ENCODE measurements at regions not wholly inside any gene's neighbourhood (a gene's known extent, or its start where the extent isn't known, plus 50 kb on each side); places are given as distances from the start of the nearest gene placed in this dataset.
"Not testable (repeated sequence)": the region's sequence is repeated elsewhere in the genome, so short reads cannot be mapped to it uniquely, and the experiment has no call there.

DNA sequence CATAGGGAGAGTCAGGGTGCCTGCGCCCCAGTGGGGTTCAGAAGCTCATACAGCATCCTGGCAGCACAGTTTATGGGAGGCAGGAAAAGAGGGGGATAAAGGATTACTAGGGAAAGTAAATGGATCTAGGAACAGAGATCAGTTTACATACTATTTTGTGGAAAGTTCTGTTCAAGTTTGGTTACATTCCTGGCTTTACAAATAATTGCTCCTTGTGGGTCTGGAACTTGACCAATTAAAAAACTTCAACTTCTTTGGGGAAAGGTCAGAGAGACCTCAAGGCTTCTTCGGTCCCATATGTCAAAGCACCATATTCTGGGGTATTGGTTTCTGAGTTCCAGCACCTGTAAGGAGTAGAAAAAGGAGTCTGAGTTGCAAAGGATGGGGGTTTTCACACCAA, 64.1 kb downstream of the ZDHHC19 start:
- no peak for ATAC-seq

DNA sequence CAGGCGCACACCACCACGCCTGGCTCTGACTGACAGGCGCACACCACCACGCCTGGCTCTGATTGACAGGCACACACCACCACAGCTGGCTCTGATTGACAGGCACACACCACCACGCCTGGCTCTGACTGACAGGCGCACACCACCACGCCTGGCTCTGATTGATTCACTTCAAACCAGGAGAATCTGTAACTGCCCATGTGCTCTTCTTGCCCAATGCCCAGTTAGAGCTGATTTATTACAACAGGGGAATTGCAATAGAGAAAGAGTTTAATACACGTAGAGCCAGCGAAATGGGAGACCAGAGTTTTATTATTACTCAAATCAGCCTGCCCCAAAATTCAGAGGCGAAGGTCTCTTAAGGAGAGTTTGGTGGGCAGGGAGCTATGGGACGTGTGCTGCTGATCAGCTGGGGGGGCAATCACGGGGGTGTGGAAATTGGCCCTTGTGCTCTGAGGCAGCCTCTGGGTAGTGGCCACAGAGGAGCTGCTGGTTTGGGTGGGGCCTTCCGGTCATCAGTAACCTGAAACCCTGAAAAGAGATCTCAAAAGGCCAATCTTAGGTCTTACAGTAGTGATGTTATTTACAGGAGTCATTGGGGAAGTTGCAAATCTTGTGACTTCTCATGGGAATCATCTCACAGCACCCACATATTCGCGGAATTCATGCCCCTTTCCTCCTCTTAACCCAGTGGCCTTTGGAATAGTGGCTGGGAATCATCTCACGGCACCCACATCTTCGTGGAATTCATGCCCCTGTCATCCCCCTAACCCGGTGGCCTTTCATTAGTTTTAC, 63.8 kb upstream of the TFRC start:
- ATAC-seq = no peak

DNA sequence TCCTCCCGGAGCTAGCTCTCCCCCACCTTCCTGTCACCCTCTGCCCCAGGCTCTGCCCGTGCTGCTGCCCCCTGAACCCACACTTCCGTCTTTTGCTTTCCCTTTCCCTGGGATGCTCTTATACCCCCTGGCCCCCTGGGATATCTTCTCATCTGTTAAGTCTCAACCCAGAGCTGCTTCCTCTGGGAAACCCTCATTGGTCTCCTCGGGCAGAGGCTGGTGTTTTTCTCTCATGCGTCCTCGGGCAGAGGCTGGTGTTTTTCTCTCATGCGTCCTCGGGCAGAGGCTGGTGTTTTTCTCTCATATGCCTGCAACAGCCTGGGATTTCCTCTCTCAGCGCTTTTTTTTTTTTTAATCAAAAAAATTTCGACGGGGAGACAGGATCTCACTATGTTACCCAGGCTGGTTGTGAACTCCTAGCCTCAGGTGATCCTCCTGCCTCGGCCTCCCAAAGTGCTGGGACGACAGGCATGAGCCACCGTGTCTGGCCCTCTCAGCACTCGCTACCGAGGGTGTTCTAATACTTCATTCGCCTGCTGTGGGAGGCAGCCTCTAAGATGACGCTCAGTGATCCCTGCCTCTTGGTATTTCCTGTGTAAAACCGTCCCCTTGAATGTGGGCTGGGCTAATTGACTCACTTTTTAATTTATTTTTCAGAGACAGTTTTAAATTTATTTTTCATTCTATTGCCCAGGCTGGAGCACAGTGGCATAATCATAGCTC, 62.7 kb upstream of the TFRC start:
- ATAC-seq = peak; percentile 92 to 94

DNA sequence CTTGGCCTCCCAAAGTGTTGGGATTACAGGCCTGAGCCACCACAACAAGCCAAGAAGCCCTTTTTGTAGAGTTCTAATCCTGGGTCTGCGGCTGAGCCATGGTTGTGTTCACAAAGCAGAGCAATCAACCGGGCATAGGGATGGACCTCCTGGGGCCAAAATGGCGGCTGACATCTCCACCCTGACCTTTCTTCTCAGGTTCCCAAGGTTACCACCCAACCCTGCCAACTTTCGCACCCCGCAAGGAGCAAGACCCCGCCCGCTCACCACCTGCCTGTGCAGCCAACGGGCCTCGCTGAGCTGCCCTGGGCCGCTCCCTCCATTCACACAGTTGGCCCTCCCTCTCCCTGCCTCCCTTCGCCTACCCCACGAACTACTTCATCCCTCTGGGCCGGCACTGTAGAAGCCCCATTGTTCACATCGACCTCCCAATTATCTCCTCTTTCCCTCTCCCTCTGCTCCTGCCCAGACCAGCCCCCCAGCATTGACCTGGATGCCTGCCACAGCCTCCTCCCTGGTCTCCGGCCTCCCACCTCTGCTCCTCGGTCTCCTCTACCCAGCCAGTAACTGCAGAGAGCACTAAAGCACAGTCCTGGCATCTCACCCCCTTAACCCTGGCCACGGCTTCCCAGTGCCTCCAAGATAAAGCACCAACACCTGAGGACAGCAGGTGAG, 62.0 kb upstream of the TFRC start:
- ATAC-seq = no peak

DNA sequence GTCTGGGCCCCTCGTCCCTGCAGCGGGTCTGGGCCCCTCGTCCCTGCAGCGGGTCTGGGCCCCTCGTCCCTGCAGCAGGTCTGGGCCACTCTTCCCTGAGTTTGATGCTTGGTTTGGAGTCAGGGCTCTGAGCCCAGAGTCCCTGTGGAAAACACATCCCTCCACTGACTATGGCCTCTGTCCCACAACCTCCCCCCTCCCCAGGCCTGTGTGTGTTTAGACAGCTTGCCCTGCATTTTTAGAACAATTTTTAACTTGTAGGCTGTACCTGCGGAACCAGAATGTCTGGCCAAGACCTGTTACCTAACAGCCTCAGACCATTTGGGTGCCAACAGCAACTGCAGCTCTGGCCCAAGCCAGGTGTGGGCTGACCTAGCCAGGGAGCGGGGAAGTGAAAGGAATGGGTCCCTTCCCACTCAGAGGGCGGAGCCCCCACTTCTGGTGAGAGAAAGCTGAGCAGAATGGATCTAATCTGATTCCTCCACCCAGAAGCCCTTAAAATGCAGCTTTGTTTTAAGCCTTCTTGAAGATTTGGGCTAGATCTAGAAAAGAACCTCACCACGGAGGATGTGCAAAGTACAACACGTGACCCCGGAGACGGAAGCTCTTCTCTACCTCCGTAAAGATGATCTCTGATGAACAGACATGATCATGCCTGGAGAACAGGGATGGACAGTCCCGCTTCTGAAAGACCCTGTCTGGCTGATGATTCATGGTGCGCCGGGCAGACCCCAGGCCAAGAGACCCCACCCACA, 60.5 kb upstream of the TFRC start:
- no peak for ATAC-seq

DNA sequence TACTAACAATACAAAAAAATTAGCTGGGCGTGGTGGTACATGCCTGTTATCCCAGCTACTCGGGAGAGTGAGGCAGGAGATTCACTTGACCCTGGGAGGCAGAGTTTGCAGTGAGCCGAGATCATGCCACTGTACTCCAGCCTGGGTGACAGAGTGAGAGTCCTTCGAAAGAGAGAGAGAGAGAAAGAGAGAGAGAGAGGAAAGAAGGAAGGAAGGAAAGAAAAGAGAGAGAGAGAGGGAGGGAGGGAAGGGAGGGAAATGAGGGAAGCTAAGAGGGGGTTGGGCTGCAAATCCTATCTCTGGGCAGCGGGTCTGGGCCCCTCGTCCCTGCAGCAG, 59.9 kb upstream of the TFRC start:
- no peak for ATAC-seq

DNA sequence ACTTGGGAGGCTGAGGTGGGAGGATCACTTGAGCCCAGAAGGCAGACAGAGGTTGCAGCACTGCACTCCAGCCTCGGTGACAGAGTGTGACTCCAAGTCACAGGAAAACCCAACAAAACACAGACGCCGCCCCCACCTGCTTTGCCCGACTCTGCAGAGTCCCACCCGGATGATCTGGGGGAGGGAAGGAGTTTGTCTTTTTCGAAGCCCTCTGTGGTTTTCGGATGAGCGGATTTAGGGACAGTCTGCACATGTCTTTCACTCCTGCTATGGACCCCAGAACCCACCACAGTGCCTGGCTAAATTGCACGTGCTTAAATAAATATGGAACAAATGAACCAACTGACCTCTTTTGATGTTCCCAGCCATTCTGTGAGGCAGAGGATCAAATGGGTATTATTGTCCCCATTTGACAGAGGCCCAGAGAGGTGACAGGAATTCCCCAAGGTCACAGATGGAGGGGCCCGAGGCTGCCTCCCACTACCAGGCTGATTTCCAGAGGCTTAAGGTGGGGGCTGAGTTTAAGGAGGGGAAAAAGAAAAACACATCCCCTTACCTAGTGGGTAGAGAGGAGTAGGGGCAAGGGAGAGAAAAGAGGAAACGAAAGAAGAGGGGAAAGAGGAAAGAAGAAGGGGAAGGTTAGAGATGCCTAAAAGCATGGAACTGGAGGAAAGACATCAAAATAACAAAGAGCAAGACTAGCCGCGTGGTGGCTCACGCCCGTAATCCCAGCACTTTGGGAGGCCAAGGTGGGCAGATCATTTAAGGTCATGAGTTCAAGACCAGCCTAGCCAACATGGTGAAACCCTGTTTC, 59.4 kb upstream of the TFRC start:
- ATAC-seq = no peak

DNA sequence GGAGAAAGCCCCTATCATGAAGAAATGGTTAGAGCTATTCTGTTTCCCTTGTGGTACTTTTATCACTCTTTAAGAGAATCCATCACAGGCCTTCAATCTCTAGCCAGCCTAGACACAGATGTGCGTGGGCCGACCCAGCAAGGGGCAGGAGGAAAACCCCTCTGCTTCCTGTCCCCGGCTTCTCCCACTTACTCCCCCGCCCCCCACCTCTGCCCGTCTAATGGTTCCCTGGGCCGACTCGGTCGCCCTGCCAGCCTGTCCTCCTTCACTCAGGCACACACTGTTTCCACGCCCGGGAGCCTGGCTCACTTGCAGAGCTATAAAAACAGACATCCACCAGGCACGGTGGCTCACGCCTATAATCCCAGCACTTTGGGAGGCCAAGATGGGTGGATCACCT, 58.3 kb upstream of the TFRC start:
- no peak for ATAC-seq

DNA sequence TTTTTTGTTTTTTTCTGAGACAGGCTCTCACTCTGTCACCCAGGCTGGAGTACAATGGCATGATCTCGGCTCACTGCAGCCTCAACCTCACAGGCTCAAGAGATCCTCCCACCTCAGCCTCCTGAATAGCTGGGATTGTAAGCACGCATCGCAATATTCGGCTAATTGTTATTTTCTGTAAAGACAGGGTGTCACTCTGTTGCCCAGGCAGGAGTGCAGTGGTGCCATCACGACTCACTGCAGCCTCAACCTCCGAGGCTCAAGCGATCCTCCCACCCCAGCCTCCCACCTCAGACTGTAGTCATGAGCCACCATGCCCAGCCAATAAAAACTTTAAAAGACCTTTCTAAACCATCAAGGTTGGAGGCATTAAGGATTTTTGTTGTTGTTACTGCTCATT, 57.4 kb upstream of the TFRC start:
- no peak for ATAC-seq

DNA sequence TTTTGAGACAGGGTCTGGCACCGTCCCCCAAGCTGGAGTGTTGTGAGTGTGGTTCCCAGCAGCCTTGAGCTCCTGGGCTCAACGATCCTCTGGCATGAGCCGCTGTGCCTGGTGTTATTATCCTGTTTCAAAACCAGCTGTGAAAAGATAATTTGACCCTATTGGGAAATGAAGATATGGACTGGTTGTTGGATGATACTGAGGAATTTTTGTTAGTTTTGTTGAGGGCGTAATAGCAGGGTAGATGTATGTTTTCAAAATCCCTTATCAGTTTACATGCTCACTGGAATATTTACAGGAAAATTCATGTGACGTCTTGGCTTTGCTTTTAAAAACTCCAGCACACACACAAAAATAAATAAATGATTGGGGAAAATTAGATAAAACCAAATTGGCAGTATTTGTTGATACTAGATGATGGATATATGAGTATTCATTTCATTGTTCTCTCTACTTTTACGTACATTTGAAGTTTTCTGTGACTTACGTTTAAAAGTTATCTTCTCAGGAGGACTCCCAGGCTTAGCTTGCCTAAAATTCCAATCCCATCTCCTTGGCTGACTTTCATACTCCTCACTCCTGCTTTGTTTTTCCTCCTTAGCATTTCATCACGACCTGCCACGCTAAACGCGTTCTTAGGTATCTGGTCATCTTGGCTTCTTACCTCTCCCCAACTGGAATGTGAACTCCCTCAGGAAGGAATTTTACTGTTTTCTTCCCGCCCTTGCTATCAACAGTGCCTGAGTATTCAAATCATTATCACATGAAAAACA, 56.8 kb upstream of the TFRC start:
- ATAC-seq = no peak

DNA sequence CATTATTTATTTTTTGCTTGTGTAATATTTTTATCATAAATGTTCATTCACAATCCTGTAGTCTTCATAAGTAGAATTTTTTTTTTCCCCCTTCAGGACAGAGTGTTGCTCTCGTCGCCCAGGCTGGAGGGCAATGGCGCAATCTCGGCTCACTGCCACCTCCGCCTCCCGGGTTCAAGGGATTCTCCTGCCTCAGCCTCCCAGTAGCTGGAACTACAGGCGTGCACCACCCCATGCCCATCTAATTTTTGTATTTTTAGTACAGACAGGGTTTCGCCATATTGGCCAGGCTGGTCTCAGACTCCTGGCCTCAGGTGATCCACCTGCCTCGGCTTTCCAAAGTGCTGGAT, 54.7 kb upstream of the TFRC start:
- ATAC-seq = not testable (repeated sequence)

DNA sequence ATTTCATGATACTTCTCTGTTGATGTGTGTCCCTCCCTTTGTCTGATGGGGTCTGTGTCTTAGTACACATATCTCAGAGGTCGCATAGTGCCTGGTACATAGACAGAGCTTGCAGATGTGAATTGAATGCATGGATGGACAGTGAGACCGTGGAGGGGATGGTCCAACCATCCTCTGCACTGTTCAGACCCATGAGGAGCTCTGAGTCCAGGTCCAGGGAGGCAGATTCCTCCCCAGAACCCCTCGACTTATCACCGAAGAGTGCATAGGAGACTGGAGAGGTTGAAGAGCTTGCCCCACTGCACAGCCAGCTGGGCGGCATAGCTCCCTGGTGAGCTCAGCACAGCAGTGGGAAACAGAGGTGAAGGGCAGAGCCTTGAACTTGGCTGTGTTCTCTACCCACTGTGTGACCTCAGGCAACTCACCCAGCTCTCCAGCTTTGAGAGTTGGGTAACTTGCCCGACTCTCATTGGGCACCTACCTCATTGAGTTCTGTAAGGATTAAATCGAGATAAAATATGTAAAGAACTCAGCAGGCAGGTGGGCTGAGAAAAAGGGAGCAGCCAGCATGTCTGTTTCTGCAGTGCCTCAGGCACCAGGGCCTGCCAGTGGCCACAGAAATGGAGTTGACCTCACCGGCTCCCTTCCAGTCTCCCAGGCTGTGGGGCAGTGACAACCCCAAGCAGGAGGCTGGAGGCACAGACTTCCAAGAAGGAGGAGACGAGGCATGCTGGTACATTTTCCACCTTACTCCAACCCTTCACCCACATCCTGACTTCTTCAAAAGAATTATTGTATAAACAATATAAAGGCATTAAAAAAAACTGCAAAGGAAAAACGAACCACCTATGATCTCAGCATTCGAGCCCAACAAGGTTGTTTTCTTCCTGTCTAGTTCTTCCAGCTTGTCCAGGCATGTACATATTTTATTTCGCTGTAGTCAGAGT, 54.1 kb upstream of the TFRC start:
- ATAC-seq = no peak

DNA sequence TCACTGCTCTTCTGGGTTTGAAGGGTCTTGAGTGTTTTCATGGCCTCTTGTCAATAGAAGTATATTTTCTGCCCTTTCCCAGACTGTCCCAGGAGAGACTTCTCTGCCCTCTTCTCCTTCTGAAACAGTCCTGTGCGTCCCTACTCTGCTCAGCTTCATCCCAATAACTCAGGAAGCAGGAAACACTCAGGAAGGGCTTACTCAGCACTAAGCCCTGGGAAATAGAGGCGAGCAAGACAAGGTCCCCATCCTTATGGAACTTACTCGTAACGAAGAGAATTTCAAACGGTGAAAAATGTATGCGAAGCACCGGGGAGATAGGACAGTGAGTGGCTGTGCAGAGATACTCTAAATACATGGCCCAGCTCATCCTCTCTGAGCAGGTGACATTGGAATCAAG, 52.8 kb upstream of the TFRC start:
- no peak for ATAC-seq

DNA sequence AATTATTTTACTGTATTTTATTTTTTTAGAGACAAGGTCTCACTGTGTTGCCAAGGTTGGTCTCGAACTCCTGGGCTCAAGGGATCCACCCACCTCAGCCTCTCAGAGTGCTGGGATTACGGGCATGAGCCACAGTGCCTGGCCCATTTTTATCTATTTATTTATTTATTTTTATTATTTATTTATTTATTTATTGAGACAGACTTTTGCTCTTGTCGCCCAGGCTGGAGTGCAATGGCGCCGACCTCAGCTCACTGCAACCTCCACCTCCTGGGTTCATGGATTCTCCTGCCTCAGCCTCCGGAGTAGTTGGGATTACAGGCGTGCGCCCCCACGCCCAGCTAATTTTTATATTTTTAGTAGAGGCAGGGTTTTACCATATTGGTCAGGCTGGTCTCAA, 52.0 kb upstream of the TFRC start:
- not testable (repeated sequence) for ATAC-seq

DNA sequence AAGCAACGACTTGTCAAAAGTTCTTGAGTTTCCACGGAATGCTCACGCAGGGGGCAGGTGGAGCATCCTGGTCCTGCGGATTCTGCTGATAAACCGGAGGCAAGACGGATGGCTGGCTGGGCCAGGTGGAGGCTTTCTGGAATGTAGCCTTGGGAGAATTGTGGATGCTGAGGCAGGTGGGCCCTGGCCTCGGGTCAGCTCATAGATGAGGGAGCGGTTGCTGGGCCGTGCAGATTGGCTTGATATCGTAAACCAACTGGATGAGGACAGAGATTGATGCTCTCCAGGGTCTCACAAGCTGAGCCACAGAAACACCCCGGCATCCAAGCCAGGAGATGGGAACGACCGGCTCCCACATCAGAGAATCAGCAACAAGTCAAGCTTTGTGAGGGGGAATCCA, 50.0 kb upstream of the TFRC start:
- ATAC-seq = no peak
